ENCODE measurements at regions not wholly inside any gene's neighbourhood (a gene's known extent, or its start where the extent isn't known, plus 50 kb on each side); places are given as distances from the start of the nearest gene placed in this dataset.
"Not testable (repeated sequence)": the region's sequence is repeated elsewhere in the genome, so short reads cannot be mapped to it uniquely, and the experiment has no call there.

- Histone ChIP-seq H3K36me3 (no peaks in the 10 kb centered on the region), H3K4me3 (no peak overlapping the region), H3K27me3 (no peaks in the 10 kb centered on the region), H3K9me3 (peaks cover 0 to 15% (median 0%) of the 10 kb centered on the region in 4 donors), H3K27ac (no peak overlapping the region), H3K4me1 (no peaks in the 10 kb centered on the region)
- no peak for ATAC-seq (ENCODE audit: low FRiP score in 2 of 2)
- 71 to 80% methylated on average over 4 of the region's 4 CpGs for WGBS, 2 donors
- TF ChIP-seq EP300 (IDR thresholded peaks at IDR 0.05) (no peak), POLR2AphosphoS5 (IDR thresholded peaks at IDR 0.05) (no peak), POLR2A (IDR thresholded peaks at IDR 0.05) (no peak)
- DNase-seq: no peak
Observed at GRCh38 chr5:51691538-51692079, 308.4 kb downstream of the ISL1 start.

- Histone ChIP-seq H3K9me3 (peaks cover 0 to 9% (median 0%) of the 10 kb centered on the region in 4 donors), H3K27ac (no peak overlapping the region), H3K4me1 (no peaks in the 10 kb centered on the region), H3K4me3 (no peak overlapping the region), H3K27me3 (no peaks in the 10 kb centered on the region), H3K36me3 (no peaks in the 10 kb centered on the region)
- TF ChIP-seq EP300 (IDR thresholded peaks at IDR 0.05): no peak
- TF ChIP-seq POLR2AphosphoS5 (IDR thresholded peaks at IDR 0.05): no peak
- TF ChIP-seq CTCF (IDR thresholded peaks at IDR 0.05): no peak
- no peak for TF ChIP-seq POLR2A (IDR thresholded peaks at IDR 0.05)
- WGBS, 2 donors: 72 to 78% methylated on average over 2 of the region's 2 CpGs
- no peak for DNase-seq
- no peak for ATAC-seq (ENCODE audit: low FRiP score in 2 of 2)
Observed at GRCh38 chr5:51694826-51695225, 311.6 kb downstream of the ISL1 start.

GRCh38 chr5:51696122-51696521, 312.9 kb downstream of the ISL1 start:
- ATAC-seq (ENCODE audit: low FRiP score in 2 of 2) (no peak), DNase-seq (no peak)
- WGBS, 2 donors: 76 to 87% methylated on average over 3 of the region's 3 CpGs
- Histone ChIP-seq H3K27ac (no peak overlapping the region), H3K4me3 (no peak overlapping the region), H3K9me3 (peaks cover 0 to 8% (median 0%) of the 10 kb centered on the region in 4 donors), H3K27me3 (no peaks in the 10 kb centered on the region), H3K36me3 (no peaks in the 10 kb centered on the region), H3K4me1 (no peaks in the 10 kb centered on the region)
- no peak for TF ChIP-seq POLR2A (IDR thresholded peaks at IDR 0.05)
- no peak for TF ChIP-seq EP300 (IDR thresholded peaks at IDR 0.05)
- TF ChIP-seq CTCF (IDR thresholded peaks at IDR 0.05): no peak
- no peak for TF ChIP-seq POLR2AphosphoS5 (IDR thresholded peaks at IDR 0.05)

- not testable (repeated sequence) for H3K4me1 ChIP-seq; ATAC-seq (ENCODE audit: low FRiP score in 2 of 2); H3K27ac ChIP-seq; H3K4me3 ChIP-seq; DNase-seq; H3K27me3 ChIP-seq; H3K9me3 ChIP-seq; H3K36me3 ChIP-seq
- WGBS, 2 donors: 81 to 91% methylated on average over 3 of the region's 3 CpGs
Observed at GRCh38 chr5:51702046-51702445, 318.8 kb downstream of the ISL1 start.

GRCh38 chr5:51712201-51712600, 329.0 kb downstream of the ISL1 start:
- DNase-seq (no peak), ATAC-seq (ENCODE audit: low FRiP score in 2 of 2) (no peak)
- H3K27me3 ChIP-seq: no peaks in the 10 kb centered on the region
- H3K9me3 ChIP-seq: no peaks in the 10 kb centered on the region
- no peaks in the 10 kb centered on the region for H3K4me1 ChIP-seq
- WGBS, 2 donors: 65 to 71% methylated on average over 5 of the region's 5 CpGs
- H3K36me3 ChIP-seq: no peaks in the 10 kb centered on the region
- no peak overlapping the region for H3K27ac ChIP-seq
- TF ChIP-seq CTCF (IDR thresholded peaks at IDR 0.05): no peak
- TF ChIP-seq EP300 (IDR thresholded peaks at IDR 0.05): no peak
- no peak for TF ChIP-seq POLR2A (IDR thresholded peaks at IDR 0.05)
- TF ChIP-seq POLR2AphosphoS5 (IDR thresholded peaks at IDR 0.05): no peak
- no peak overlapping the region for H3K4me3 ChIP-seq

GRCh38 chr5:51715445-51715844, 332.2 kb downstream of the ISL1 start:
- not testable (repeated sequence) for H3K4me3 ChIP-seq; H3K27ac ChIP-seq; ATAC-seq (ENCODE audit: low FRiP score in 2 of 2); H3K4me1 ChIP-seq; H3K36me3 ChIP-seq; H3K9me3 ChIP-seq; H3K27me3 ChIP-seq; DNase-seq
- WGBS, 2 donors: 90 to 100% methylated on average over 2 of the region's 2 CpGs

All from upper lobe of left lung (tissue), 6 donors.